ENCODE measurements at regions not wholly inside any gene's neighbourhood (a gene's known extent, or its start where the extent isn't known, plus 50 kb on each side); places are given as distances from the start of the nearest gene placed in this dataset.

GRCh38 chrX:5752831-5753230 is 475.8 kb downstream of the NLGN4X start:
- Mint-ChIP-seq H3K27ac (no peak overlapping the region), H3K4me1 (ENCODE audit: low read depth) (no peaks in the 10 kb centered on the region), H3K4me3 (no peak overlapping the region), H3K27me3 (ENCODE audit: low read depth) (no peaks in the 10 kb centered on the region), H3K9me3 (peaks cover 5% of the 10 kb centered on the region in 2 donors), H3K36me3 (ENCODE audit: insufficient read depth in 2 of 2) (no peaks in the 10 kb centered on the region)
- DNase-seq (no peak), ATAC-seq (replicated peaks in 1 of 2) (no peak)

GRCh38 chrX:5748586-5749150 is 480.0 kb downstream of the NLGN4X start:
- H3K27ac Mint-ChIP-seq = no peak overlapping the region

GRCh38 chrX:5746231-5746630 is 482.4 kb downstream of the NLGN4X start:
- no peaks in the 10 kb centered on the region for H3K4me1 Mint-ChIP-seq (ENCODE audit: low read depth)
- H3K4me3 Mint-ChIP-seq = no peak overlapping the region
- no peaks in the 10 kb centered on the region for H3K27me3 Mint-ChIP-seq (ENCODE audit: low read depth)
- DNase-seq (no peak), ATAC-seq (replicated peaks in 1 of 2) (no peak)
- H3K36me3 Mint-ChIP-seq (ENCODE audit: insufficient read depth in 2 of 2) = no peaks in the 10 kb centered on the region
- H3K27ac Mint-ChIP-seq = no peak overlapping the region
- H3K9me3 Mint-ChIP-seq = peaks cover 3 to 6% of the 10 kb centered on the region in 2 donors

More at GRCh38 chrX:5748586-5749150, 480.0 kb downstream of the NLGN4X start:
- ATAC-seq (replicated peaks in 1 of 2) = no peak
- no peaks in the 10 kb centered on the region for H3K36me3 Mint-ChIP-seq (ENCODE audit: insufficient read depth in 2 of 2)
- no peaks in the 10 kb centered on the region for H3K4me1 Mint-ChIP-seq (ENCODE audit: low read depth)
- H3K4me3 Mint-ChIP-seq = no peak overlapping the region
- no peaks in the 10 kb centered on the region for H3K27me3 Mint-ChIP-seq (ENCODE audit: low read depth)
- no peak for DNase-seq
- H3K9me3 Mint-ChIP-seq = peaks cover 5 to 9% of the 10 kb centered on the region in 2 donors

GRCh38 chrX:5733501-5733900 is 495.2 kb downstream of the NLGN4X start:
- Mint-ChIP-seq H3K36me3 (ENCODE audit: insufficient read depth in 2 of 2) (no peaks in the 10 kb centered on the region), H3K27me3 (ENCODE audit: low read depth) (no peaks in the 10 kb centered on the region), H3K4me3 (no peak overlapping the region), H3K9me3 (peaks cover 5% of the 10 kb centered on the region in 2 donors), H3K27ac (no peak overlapping the region), H3K4me1 (ENCODE audit: low read depth) (no peaks in the 10 kb centered on the region)
- ATAC-seq (replicated peaks in 1 of 2) = no peak
- no peak for DNase-seq

- no peaks in the 10 kb centered on the region for H3K36me3 Mint-ChIP-seq (ENCODE audit: insufficient read depth in 2 of 2)
- no peak overlapping the region for H3K4me3 Mint-ChIP-seq
- no peak overlapping the region for H3K27ac Mint-ChIP-seq
- H3K9me3 Mint-ChIP-seq = peaks cover 5 to 7% of the 10 kb centered on the region in 2 donors
- DNase-seq = no peak
- no peak for ATAC-seq (replicated peaks in 1 of 2)
- H3K4me1 Mint-ChIP-seq (ENCODE audit: low read depth) = no peaks in the 10 kb centered on the region
- no peaks in the 10 kb centered on the region for H3K27me3 Mint-ChIP-seq (ENCODE audit: low read depth)
Measured at GRCh38 chrX:5730556-5730955, 498.1 kb downstream of the NLGN4X start.

- H3K27me3 Mint-ChIP-seq (ENCODE audit: low read depth) = no peaks in the 10 kb centered on the region
- DNase-seq = no peak
Measured at GRCh38 chrX:5726224-5726623, 502.4 kb downstream of the NLGN4X start.

DNA sequence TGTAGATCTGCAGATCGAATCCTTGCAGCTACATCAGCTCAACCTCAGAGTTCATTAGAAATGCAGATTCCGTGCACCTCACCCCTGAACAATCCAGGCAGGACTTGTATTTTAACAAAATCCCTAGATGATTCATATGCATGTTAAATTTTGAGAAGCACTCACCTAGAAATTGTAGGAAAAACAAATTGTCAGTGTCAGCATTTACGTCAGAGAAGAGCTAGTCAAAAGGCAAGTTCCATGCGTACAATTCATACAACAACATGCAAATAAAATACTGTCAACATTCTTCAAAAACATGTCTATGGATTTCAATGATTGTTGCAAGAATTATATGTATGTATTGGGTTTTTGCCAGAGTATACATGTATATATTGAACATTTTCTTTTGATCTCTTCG is 504.5 kb downstream of the NLGN4X start:
- no peak for DNase-seq
- Mint-ChIP-seq H3K4me3 (no peak overlapping the region), H3K9me3 (peaks cover 2 to 5% of the 10 kb centered on the region in 2 donors), H3K27ac (no peak overlapping the region), H3K27me3 (ENCODE audit: low read depth) (no peaks in the 10 kb centered on the region), H3K4me1 (ENCODE audit: low read depth) (no peaks in the 10 kb centered on the region), H3K36me3 (ENCODE audit: insufficient read depth in 2 of 2) (peaks cover 0 to 3% of the 10 kb centered on the region in 2 donors)
- ATAC-seq (replicated peaks in 1 of 2) = no peak

More at GRCh38 chrX:5726224-5726623, 502.4 kb downstream of the NLGN4X start:
- no peaks in the 10 kb centered on the region for H3K4me1 Mint-ChIP-seq (ENCODE audit: low read depth)
- ATAC-seq (replicated peaks in 1 of 2) = no peak
- H3K36me3 Mint-ChIP-seq (ENCODE audit: insufficient read depth in 2 of 2) = peaks cover 0 to 3% of the 10 kb centered on the region in 2 donors
- H3K9me3 Mint-ChIP-seq = peaks cover 1 to 8% of the 10 kb centered on the region in 2 donors
- no peak overlapping the region for H3K4me3 Mint-ChIP-seq
- H3K27ac Mint-ChIP-seq = no peak overlapping the region

- Mint-ChIP-seq H3K4me1 (ENCODE audit: low read depth) (no peaks in the 10 kb centered on the region), H3K27me3 (ENCODE audit: low read depth) (no peaks in the 10 kb centered on the region), H3K36me3 (ENCODE audit: insufficient read depth in 2 of 2) (peaks cover 0 to 3% of the 10 kb centered on the region in 2 donors), H3K9me3 (peaks cover 2 to 6% of the 10 kb centered on the region in 2 donors), H3K4me3 (no peak overlapping the region), H3K27ac (no peak overlapping the region)
- no peak for DNase-seq
- ATAC-seq (replicated peaks in 1 of 2) = no peak
Measured at GRCh38 chrX:5718651-5719050, 510.0 kb downstream of the NLGN4X start.

- ATAC-seq (replicated peaks in 1 of 2) = no peak
- H3K9me3 Mint-ChIP-seq = peaks cover 2 to 16% of the 10 kb centered on the region in 2 donors
- H3K4me1 Mint-ChIP-seq (ENCODE audit: low read depth) = no peaks in the 10 kb centered on the region
Measured at GRCh38 chrX:5716666-5717065, 512.0 kb downstream of the NLGN4X start.

GRCh38 chrX:5708251-5708650 is 520.4 kb downstream of the NLGN4X start:
- H3K27me3 Mint-ChIP-seq (ENCODE audit: low read depth) = no peaks in the 10 kb centered on the region
- H3K4me1 Mint-ChIP-seq (ENCODE audit: low read depth) = no peaks in the 10 kb centered on the region
- no peak overlapping the region for H3K27ac Mint-ChIP-seq
- DNase-seq = no peak
- H3K36me3 Mint-ChIP-seq (ENCODE audit: insufficient read depth in 2 of 2) = peaks cover 0 to 2% of the 10 kb centered on the region in 2 donors
- peaks cover 2 to 8% of the 10 kb centered on the region in 2 donors for H3K9me3 Mint-ChIP-seq
- no peak overlapping the region for H3K4me3 Mint-ChIP-seq
- ATAC-seq (replicated peaks in 1 of 2) = no peak

More at GRCh38 chrX:5716666-5717065, 512.0 kb downstream of the NLGN4X start:
- no peak for DNase-seq
- Mint-ChIP-seq H3K36me3 (ENCODE audit: insufficient read depth in 2 of 2) (peaks cover 0 to 4% of the 10 kb centered on the region in 2 donors), H3K27ac (no peak overlapping the region), H3K27me3 (ENCODE audit: low read depth) (no peaks in the 10 kb centered on the region), H3K4me3 (no peak overlapping the region)

- Mint-ChIP-seq H3K27ac (no peak overlapping the region), H3K27me3 (ENCODE audit: low read depth) (no peaks in the 10 kb centered on the region), H3K9me3 (peaks cover 0 to 5% of the 10 kb centered on the region in 2 donors), H3K4me3 (no peak overlapping the region), H3K36me3 (ENCODE audit: insufficient read depth in 2 of 2) (no peaks in the 10 kb centered on the region), H3K4me1 (ENCODE audit: low read depth) (no peaks in the 10 kb centered on the region)
- ATAC-seq (replicated peaks in 1 of 2) = no peak
- DNase-seq = no peak
Measured at GRCh38 chrX:5702890-5703289, 525.8 kb downstream of the NLGN4X start.

- no peak for DNase-seq
- H3K27me3 Mint-ChIP-seq (ENCODE audit: low read depth) = no peaks in the 10 kb centered on the region
- no peak for ATAC-seq (replicated peaks in 1 of 2)
- no peak overlapping the region for H3K4me3 Mint-ChIP-seq
- H3K36me3 Mint-ChIP-seq (ENCODE audit: insufficient read depth in 2 of 2) = peaks cover 0 to 1% of the 10 kb centered on the region in 2 donors
- no peaks in the 10 kb centered on the region for H3K4me1 Mint-ChIP-seq (ENCODE audit: low read depth)
- H3K27ac Mint-ChIP-seq = no peak overlapping the region
- H3K9me3 Mint-ChIP-seq = peaks cover 3% of the 10 kb centered on the region in 2 donors
Measured at GRCh38 chrX:5695971-5696370, 532.7 kb downstream of the NLGN4X start.

GRCh38 chrX:5683996-5684395 is 544.7 kb downstream of the NLGN4X start:
- no peak for DNase-seq

DNA sequence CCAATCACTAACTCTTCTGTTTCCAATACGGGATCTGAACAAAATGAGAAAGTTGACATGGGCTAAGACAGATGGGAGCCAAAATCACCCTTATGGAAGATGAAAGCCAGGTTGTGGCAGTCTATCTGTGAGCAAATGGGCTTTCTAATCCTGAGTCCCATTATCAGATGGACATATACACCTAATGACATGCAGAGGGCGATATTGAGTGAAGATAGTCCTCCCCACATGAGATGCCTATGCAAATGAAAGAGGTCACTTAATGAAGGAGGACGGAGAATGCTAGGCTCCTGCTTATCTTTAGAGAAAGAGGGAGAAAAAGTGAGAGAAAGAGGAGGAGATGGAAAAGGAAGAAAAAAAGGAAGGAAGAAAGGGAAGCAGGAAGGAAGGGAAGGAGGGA is 547.5 kb downstream of the NLGN4X start:
- H3K27ac Mint-ChIP-seq = no peak overlapping the region
- H3K9me3 Mint-ChIP-seq = peaks cover 5 to 8% of the 10 kb centered on the region in 2 donors
- no peaks in the 10 kb centered on the region for H3K27me3 Mint-ChIP-seq (ENCODE audit: low read depth)
- no peak for DNase-seq
- peaks cover 0 to 1% of the 10 kb centered on the region in 2 donors for H3K36me3 Mint-ChIP-seq (ENCODE audit: insufficient read depth in 2 of 2)
- no peak for ATAC-seq (replicated peaks in 1 of 2)
- no peak overlapping the region for H3K4me3 Mint-ChIP-seq
- no peaks in the 10 kb centered on the region for H3K4me1 Mint-ChIP-seq (ENCODE audit: low read depth)

More at GRCh38 chrX:5683996-5684395, 544.7 kb downstream of the NLGN4X start:
- no peak overlapping the region for H3K27ac Mint-ChIP-seq
- ATAC-seq (replicated peaks in 1 of 2) = no peak
- H3K4me3 Mint-ChIP-seq = no peak overlapping the region
- H3K4me1 Mint-ChIP-seq (ENCODE audit: low read depth) = no peaks in the 10 kb centered on the region
- H3K36me3 Mint-ChIP-seq (ENCODE audit: insufficient read depth in 2 of 2) = peaks cover 0 to 1% of the 10 kb centered on the region in 2 donors
- peaks cover 5 to 9% of the 10 kb centered on the region in 2 donors for H3K9me3 Mint-ChIP-seq
- H3K27me3 Mint-ChIP-seq (ENCODE audit: low read depth) = no peaks in the 10 kb centered on the region
